ENCODE measurements at regions not wholly inside any gene's neighbourhood (a gene's known extent, or its start where the extent isn't known, plus 50 kb on each side); places are given as distances from the start of the nearest gene placed in this dataset.
A peak's percentile ranks its signal among the peaks of the same experiment; 100 is the strongest.

GRCh38 chr7:84939442-84939841 is 247.4 kb downstream of the SEMA3D start:
- CTCF ChIA-PET, result no interaction called here
- H3K9me2 ChIP-seq (replicated peaks; ENCODE audit: low read length), result no peaks in the 10 kb centered on the region
- H3K9ac ChIP-seq (ENCODE audit: low read length), result no peak overlapping the region
- no peaks in the 10 kb centered on the region for H4K20me1 ChIP-seq (ENCODE audit: low read length)
- ATAC-seq, result no peak
- no peak overlapping the region for H3K4me3 ChIP-seq (ENCODE audit: low read length)
- H3K27me3 ChIP-seq (ENCODE audit: low read length), result no peaks in the 10 kb centered on the region
- no peaks in the 10 kb centered on the region for H3K4me1 ChIP-seq (ENCODE audit: insufficient read depth, low read length)
- H3K79me2 ChIP-seq (ENCODE audit: low read length), result no peaks in the 10 kb centered on the region
- no peak overlapping the region for H2AFZ ChIP-seq (ENCODE audit: low read length)
- no peak for DNase-seq
- H3K36me3 ChIP-seq (ENCODE audit: low read depth, low read length), result no peaks in the 10 kb centered on the region
- TF ChIP-seq EZH2phosphoT487 (IDR thresholded peaks at IDR 0.05; ENCODE audit: borderline replicate concordance, low read length), result no peak
- TF ChIP-seq CTCF (conservative IDR thresholded peaks at IDR 0.05; ENCODE audit: low read depth, low read length), result no peak
- no peak for TF ChIP-seq EZH2 (IDR thresholded peaks at IDR 0.05; ENCODE audit: low read length, unreplicated experiment)
- H3F3A ChIP-seq (ENCODE audit: low read length, unreplicated experiment), result no peaks in the 10 kb centered on the region
- POLR2A ChIA-PET (ENCODE audit: unreplicated experiment), result interaction anchor here (0.6 kb wide), 1 partner anchor 54 kb away, joined by 6 read pairs; no protein-coding TSS in a partner anchor
- H3K27ac ChIP-seq (ENCODE audit: low read length), result no peak overlapping the region
- no peak overlapping the region for H3K4me2 ChIP-seq (ENCODE audit: low read length)
- no peaks in the 10 kb centered on the region for H3K9me3 ChIP-seq (ENCODE audit: low read length)
- intact Hi-C loops (cut with micrococcal nuclease), result no loop called here
- BruUV-seq (replicated peaks), result no TSS peak

GRCh38 chr7:84924353-84924752 is 262.5 kb downstream of the SEMA3D start:
- H3K36me3 ChIP-seq (ENCODE audit: low read depth, low read length), result no peaks in the 10 kb centered on the region
- H4K20me1 ChIP-seq (ENCODE audit: low read length), result no peaks in the 10 kb centered on the region
- BruUV-seq (replicated peaks), result no TSS peak
- H3K4me1 ChIP-seq (ENCODE audit: insufficient read depth, low read length), result no peaks in the 10 kb centered on the region
- no peaks in the 10 kb centered on the region for H3F3A ChIP-seq (ENCODE audit: low read length, unreplicated experiment)
- no peak overlapping the region for H3K4me2 ChIP-seq (ENCODE audit: low read length)
- no peaks in the 10 kb centered on the region for H3K27me3 ChIP-seq (ENCODE audit: low read length)
- H3K9ac ChIP-seq (ENCODE audit: low read length), result no peak overlapping the region
- H3K27ac ChIP-seq (ENCODE audit: low read length), result no peak overlapping the region
- no peaks in the 10 kb centered on the region for H3K79me2 ChIP-seq (ENCODE audit: low read length)
- TF ChIP-seq EZH2phosphoT487 (IDR thresholded peaks at IDR 0.05; ENCODE audit: borderline replicate concordance, low read length) (no peak), CTCF (conservative IDR thresholded peaks at IDR 0.05; ENCODE audit: low read depth, low read length) (no peak), EZH2 (IDR thresholded peaks at IDR 0.05; ENCODE audit: low read length, unreplicated experiment) (no peak)
- POLR2A ChIA-PET (ENCODE audit: unreplicated experiment), result no interaction called here
- no peaks in the 10 kb centered on the region for H3K9me3 ChIP-seq (ENCODE audit: low read length)
- intact Hi-C loops (cut with micrococcal nuclease), result no loop called here
- ATAC-seq, result no peak
- CTCF ChIA-PET, result no interaction called here
- no peak for DNase-seq
- H3K4me3 ChIP-seq (ENCODE audit: low read length), result no peak overlapping the region
- no peaks in the 10 kb centered on the region for H3K9me2 ChIP-seq (replicated peaks; ENCODE audit: low read length)
- 0 out of 2 replicates have a peak overlapping the region, but pooled peaks have one; percentile 25 for H2AFZ ChIP-seq (ENCODE audit: low read length)

GRCh38 chr7:84923348-84923747 is 263.5 kb downstream of the SEMA3D start:
- no peaks in the 10 kb centered on the region for H4K20me1 ChIP-seq (ENCODE audit: low read length)
- TF ChIP-seq CTCF (conservative IDR thresholded peaks at IDR 0.05; ENCODE audit: low read depth, low read length) (no peak), EZH2phosphoT487 (IDR thresholded peaks at IDR 0.05; ENCODE audit: borderline replicate concordance, low read length) (no peak), EZH2 (IDR thresholded peaks at IDR 0.05; ENCODE audit: low read length, unreplicated experiment) (no peak)
- H3F3A ChIP-seq (ENCODE audit: low read length, unreplicated experiment), result no peaks in the 10 kb centered on the region
- no peaks in the 10 kb centered on the region for H3K9me2 ChIP-seq (replicated peaks; ENCODE audit: low read length)
- H3K36me3 ChIP-seq (ENCODE audit: low read depth, low read length), result no peaks in the 10 kb centered on the region
- no peak overlapping the region for H3K4me3 ChIP-seq (ENCODE audit: low read length)
- POLR2A ChIA-PET (ENCODE audit: unreplicated experiment), result interaction anchor here (0.6 kb wide), 1 partner anchor 10 kb away, joined by 3 read pairs; no protein-coding TSS in a partner anchor
- H3K4me2 ChIP-seq (ENCODE audit: low read length), result no peak overlapping the region
- CTCF ChIA-PET, result no interaction called here
- no peaks in the 10 kb centered on the region; the same call in 1 of the 2 replicates for H3K9me3 ChIP-seq (ENCODE audit: low read length)
- ATAC-seq (no peak), DNase-seq (no peak)
- intact Hi-C loops (cut with micrococcal nuclease), result no loop called here
- BruUV-seq (replicated peaks), result no TSS peak
- no peaks in the 10 kb centered on the region for H3K79me2 ChIP-seq (ENCODE audit: low read length)
- H3K4me1 ChIP-seq (ENCODE audit: insufficient read depth, low read length), result no peaks in the 10 kb centered on the region
- no peak overlapping the region for H2AFZ ChIP-seq (ENCODE audit: low read length)
- no peak overlapping the region for H3K27ac ChIP-seq (ENCODE audit: low read length)
- H3K27me3 ChIP-seq (ENCODE audit: low read length), result no peaks in the 10 kb centered on the region
- H3K9ac ChIP-seq (ENCODE audit: low read length), result no peak overlapping the region

All from PC-3 (cell line).